NT2/D1 (cell line): ENCODE measurements at regions not wholly inside any gene's neighbourhood (a gene's known extent, or its start where the extent isn't known, plus 50 kb on each side); places are given as distances from the start of the nearest gene placed in this dataset.

Experiments used
- SUZ12 ChIP-seq: IDR thresholded peaks from 2 replicates; pipeline ENCODE4 v1.6.1; 2011; ENCODE audit not compliant: insufficient read length, insufficient read depth; ENCODE audit errors: extremely low read depth
- YY1 ChIP-seq: IDR thresholded peaks from 2 replicates; pipeline ENCODE4 v1.6.1; 2011; ENCODE audit not compliant: insufficient read length, insufficient read depth

GRCh38 chrX:6660567-6661264 lies 125.8 kb upstream of the VCX3A start:
- TF ChIP-seq YY1 (no peak), SUZ12 (no peak)
